ENCODE measurements at regions not wholly inside any gene's neighbourhood (a gene's known extent, or its start where the extent isn't known, plus 50 kb on each side); places are given as distances from the start of the nearest gene placed in this dataset.

DNA sequence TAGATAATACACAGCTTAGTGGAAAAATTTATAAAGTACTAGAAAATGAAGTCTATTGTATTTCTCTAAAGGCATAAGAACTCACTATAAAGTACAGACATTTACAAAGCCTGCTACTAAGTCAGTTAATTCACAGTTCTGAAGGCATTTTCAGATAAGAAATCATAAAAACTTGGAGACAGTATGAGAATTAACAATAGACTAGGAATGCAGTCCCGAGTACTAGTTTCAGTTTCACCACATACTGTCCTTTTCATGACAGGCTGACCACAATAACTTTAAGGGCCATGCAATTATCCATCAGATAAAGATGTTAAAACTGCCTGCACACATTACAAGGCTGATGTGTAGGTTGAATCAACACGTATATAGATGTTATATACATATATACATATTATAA is 362.6 kb upstream of the SMC2 start:
- Histone ChIP-seq H3K9ac (ENCODE audit: control insufficient read depth, extremely low read depth, insufficient read depth, low read length) (no peak overlapping the region), H3K9me3 (ENCODE audit: control insufficient read depth, low read depth, low read length) (no peaks in the 10 kb centered on the region), H3K36me3 (ENCODE audit: control insufficient read depth in 2 of 2, extremely low read depth in 1 of 2, insufficient read depth in 2 of 2, low read length in 2 of 2) (no peaks in the 10 kb centered on the region), H3K4me1 (ENCODE audit: control insufficient read depth, extremely low read depth, insufficient read depth, low read length) (no peaks in the 10 kb centered on the region), H3K27ac (ENCODE audit: control insufficient read depth, insufficient read depth, low read length) (no peak overlapping the region), H3K79me2 (ENCODE audit: control insufficient read depth, insufficient read depth, low read length) (no peaks in the 10 kb centered on the region), H2AFZ (ENCODE audit: control insufficient read depth, low read length) (no peak overlapping the region), H4K20me1 (ENCODE audit: control insufficient read depth, extremely low read depth, insufficient read depth, low read length) (no peaks in the 10 kb centered on the region), H3K4me3 (ENCODE audit: control insufficient read depth in 2 of 3, extremely low read depth in 1 of 3, insufficient read depth in 2 of 3, low read depth in 1 of 3, low read length in 3 of 3) (no peak overlapping the region), H3K27me3 (ENCODE audit: control insufficient read depth, extremely low read depth, insufficient read depth, low read length) (no peaks in the 10 kb centered on the region), H3K9me1 (ENCODE audit: control insufficient read depth, extremely low read depth, insufficient read depth, low read length) (no peaks in the 10 kb centered on the region), H3K4me2 (ENCODE audit: control insufficient read depth, extremely low read depth, insufficient read depth, low read depth, low read length) (no peak overlapping the region)
- FAIRE-seq, result no peak
- no peak for DNase-seq (ENCODE audit: low read depth, low spot score)
- TF ChIP-seq EZH2 (IDR thresholded peaks at IDR 0.05; ENCODE audit: low read length), result no peak
- TF ChIP-seq, protein P1, sequence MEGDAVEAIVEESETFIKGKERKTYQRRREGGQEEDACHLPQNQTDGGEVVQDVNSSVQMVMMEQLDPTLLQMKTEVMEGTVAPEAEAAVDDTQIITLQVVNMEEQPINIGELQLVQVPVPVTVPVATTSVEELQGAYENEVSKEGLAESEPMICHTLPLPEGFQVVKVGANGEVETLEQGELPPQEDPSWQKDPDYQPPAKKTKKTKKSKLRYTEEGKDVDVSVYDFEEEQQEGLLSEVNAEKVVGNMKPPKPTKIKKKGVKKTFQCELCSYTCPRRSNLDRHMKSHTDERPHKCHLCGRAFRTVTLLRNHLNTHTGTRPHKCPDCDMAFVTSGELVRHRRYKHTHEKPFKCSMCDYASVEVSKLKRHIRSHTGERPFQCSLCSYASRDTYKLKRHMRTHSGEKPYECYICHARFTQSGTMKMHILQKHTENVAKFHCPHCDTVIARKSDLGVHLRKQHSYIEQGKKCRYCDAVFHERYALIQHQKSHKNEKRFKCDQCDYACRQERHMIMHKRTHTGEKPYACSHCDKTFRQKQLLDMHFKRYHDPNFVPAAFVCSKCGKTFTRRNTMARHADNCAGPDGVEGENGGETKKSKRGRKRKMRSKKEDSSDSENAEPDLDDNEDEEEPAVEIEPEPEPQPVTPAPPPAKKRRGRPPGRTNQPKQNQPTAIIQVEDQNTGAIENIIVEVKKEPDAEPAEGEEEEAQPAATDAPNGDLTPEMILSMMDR (optimal IDR thresholded peaks at IDR 0.05 in 1 of 3, IDR thresholded peaks at IDR 0.05 in 1 of 3, conservative IDR thresholded peaks at IDR 0.05 in 1 of 3; ENCODE audit: extremely low read depth in 1 of 3, insufficient read depth in 2 of 3, low read length in 3 of 3), result no peak
- dilution Hi-C loops (cut with MboI; ENCODE audit: extremely low pct_ligation_motif_present, low sequenced_read_pairs), result no loop called here

DNA sequence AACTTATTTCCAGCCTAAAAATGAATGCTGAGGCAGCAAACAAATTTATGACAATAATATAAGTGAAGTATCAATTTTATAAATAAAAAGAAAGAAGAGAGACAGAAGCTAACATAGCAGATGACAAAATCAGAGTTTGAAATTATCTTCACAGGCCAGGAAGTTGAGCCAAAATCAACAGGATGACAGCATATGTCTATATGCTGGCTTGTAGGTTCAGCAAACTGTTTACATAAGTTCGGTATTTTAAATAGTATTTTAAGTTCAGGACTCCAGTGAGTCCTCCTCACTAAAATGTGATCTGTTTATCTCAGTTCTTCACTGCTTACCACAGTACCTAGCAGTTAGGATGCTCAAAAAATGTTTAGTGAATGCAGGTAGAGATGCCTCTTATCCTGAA is 359.6 kb upstream of the SMC2 start:
- no peaks in the 10 kb centered on the region for H3K79me2 ChIP-seq (ENCODE audit: control insufficient read depth, insufficient read depth, low read length)
- no peak overlapping the region for H2AFZ ChIP-seq (ENCODE audit: control insufficient read depth, low read length)
- no peaks in the 10 kb centered on the region for H3K9me3 ChIP-seq (ENCODE audit: control insufficient read depth, low read depth, low read length)
- no peaks in the 10 kb centered on the region for H4K20me1 ChIP-seq (ENCODE audit: control insufficient read depth, extremely low read depth, insufficient read depth, low read length)
- H3K9me1 ChIP-seq (ENCODE audit: control insufficient read depth, extremely low read depth, insufficient read depth, low read length), result no peaks in the 10 kb centered on the region
- no peak overlapping the region for H3K4me3 ChIP-seq (ENCODE audit: control insufficient read depth in 2 of 3, extremely low read depth in 1 of 3, insufficient read depth in 2 of 3, low read depth in 1 of 3, low read length in 3 of 3)
- no peak overlapping the region for H3K4me2 ChIP-seq (ENCODE audit: control insufficient read depth, extremely low read depth, insufficient read depth, low read depth, low read length)
- DNase-seq (ENCODE audit: low read depth, low spot score) (no peak), FAIRE-seq (no peak)
- H3K9ac ChIP-seq (ENCODE audit: control insufficient read depth, extremely low read depth, insufficient read depth, low read length), result no peak overlapping the region
- H3K27me3 ChIP-seq (ENCODE audit: control insufficient read depth, extremely low read depth, insufficient read depth, low read length), result no peaks in the 10 kb centered on the region
- H3K27ac ChIP-seq (ENCODE audit: control insufficient read depth, insufficient read depth, low read length), result no peak overlapping the region
- no peaks in the 10 kb centered on the region for H3K4me1 ChIP-seq (ENCODE audit: control insufficient read depth, extremely low read depth, insufficient read depth, low read length)
- TF ChIP-seq, protein P1 (optimal IDR thresholded peaks at IDR 0.05 in 1 of 3, IDR thresholded peaks at IDR 0.05 in 1 of 3, conservative IDR thresholded peaks at IDR 0.05 in 1 of 3; ENCODE audit: extremely low read depth in 1 of 3, insufficient read depth in 2 of 3, low read length in 3 of 3), result no peak
- no peak for TF ChIP-seq EZH2 (IDR thresholded peaks at IDR 0.05; ENCODE audit: low read length)
- H3K36me3 ChIP-seq (ENCODE audit: control insufficient read depth in 2 of 2, extremely low read depth in 1 of 2, insufficient read depth in 2 of 2, low read length in 2 of 2), result no peaks in the 10 kb centered on the region
- dilution Hi-C loops (cut with MboI; ENCODE audit: extremely low pct_ligation_motif_present, low sequenced_read_pairs), result no loop called here

Measured in keratinocyte (primary cell).